Ishikawa (cell line): ENCODE measurements at regions not wholly inside any gene's neighbourhood (a gene's known extent, or its start where the extent isn't known, plus 50 kb on each side); places are given as distances from the start of the nearest gene placed in this dataset.

Experiments used
- CEBPB ChIP-seq: IDR thresholded peaks from 2 replicates; pipeline ENCODE4 v1.6.1; 2012
- EGR1 ChIP-seq: IDR thresholded peaks from 2 replicates; pipeline ENCODE4 v1.6.1; 2012
- EP300 ChIP-seq: IDR thresholded peaks from 2 replicates; pipeline ENCODE4 v1.6.1; 2012; ENCODE audit warnings: borderline replicate concordance
- FOXM1 ChIP-seq: IDR thresholded peaks from 2 replicates; pipeline ENCODE4 v1.6.1; 2012; ENCODE audit warnings: low read depth, borderline replicate concordance
- RAD21 ChIP-seq: IDR thresholded peaks from 2 replicates; pipeline ENCODE4 v1.6.1; 2012; ENCODE audit warnings: low read depth
- TAF1 ChIP-seq: IDR thresholded peaks from 2 replicates; pipeline ENCODE4 v1.6.1; 2012; ENCODE audit warnings: low read depth, mild to moderate bottlenecking
- TCF12 ChIP-seq: IDR thresholded peaks from 2 replicates; pipeline ENCODE4 v1.6.1; 2012; ENCODE audit warnings: low read depth
- TEAD4 ChIP-seq: IDR thresholded peaks from 2 replicates; pipeline ENCODE4 v1.6.1; 2012
- YY1 ChIP-seq: IDR thresholded peaks from 2 replicates; pipeline ENCODE4 v1.6.1; 2012; ENCODE audit warnings: low read depth
- ZBTB7A ChIP-seq: IDR thresholded peaks from 2 replicates; pipeline ENCODE4 v1.6.1; 2012; ENCODE audit warnings: low read depth
- TF ChIP-seq, protein P1 (sequence below): IDR thresholded peaks from 2 replicates; pipeline ENCODE4 v1.6.1; 2012
- TF ChIP-seq, protein P2 (sequence below): IDR thresholded peaks from 2 replicates; pipeline ENCODE4 v1.6.1; 2012; ENCODE audit warnings: low read depth, mild to moderate bottlenecking
- TF ChIP-seq, protein P3 (sequence below): IDR thresholded peaks from 2 replicates; pipeline ENCODE4 v1.6.1; 2012

DNA sequence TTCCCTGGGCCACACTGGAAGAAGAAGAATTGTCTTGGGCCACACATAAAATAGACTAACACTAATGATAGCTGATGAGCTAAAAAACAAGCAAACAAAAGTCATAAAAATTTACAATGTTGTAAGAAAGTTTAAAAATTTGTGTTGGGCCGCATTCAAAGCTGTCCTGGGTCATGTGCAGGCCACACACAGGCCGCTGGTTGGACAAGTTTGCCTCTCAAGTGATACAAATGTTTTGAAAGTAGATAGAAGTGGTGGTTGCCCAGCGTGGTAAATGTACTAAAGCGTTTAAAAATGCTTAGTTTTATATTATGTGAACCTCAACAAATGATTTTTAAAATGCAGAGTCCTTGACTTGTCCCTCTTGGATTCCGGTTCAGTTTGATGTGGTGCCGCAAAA is 94.9 kb upstream of the TBCA start:
- TF ChIP-seq ZBTB7A: no peak
- no peak for TF ChIP-seq RAD21
- no peak for TF ChIP-seq CEBPB
- TF ChIP-seq, protein P1, sequence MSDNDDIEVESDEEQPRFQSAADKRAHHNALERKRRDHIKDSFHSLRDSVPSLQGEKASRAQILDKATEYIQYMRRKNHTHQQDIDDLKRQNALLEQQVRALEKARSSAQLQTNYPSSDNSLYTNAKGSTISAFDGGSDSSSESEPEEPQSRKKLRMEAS: no peak
- TF ChIP-seq, protein P2, sequence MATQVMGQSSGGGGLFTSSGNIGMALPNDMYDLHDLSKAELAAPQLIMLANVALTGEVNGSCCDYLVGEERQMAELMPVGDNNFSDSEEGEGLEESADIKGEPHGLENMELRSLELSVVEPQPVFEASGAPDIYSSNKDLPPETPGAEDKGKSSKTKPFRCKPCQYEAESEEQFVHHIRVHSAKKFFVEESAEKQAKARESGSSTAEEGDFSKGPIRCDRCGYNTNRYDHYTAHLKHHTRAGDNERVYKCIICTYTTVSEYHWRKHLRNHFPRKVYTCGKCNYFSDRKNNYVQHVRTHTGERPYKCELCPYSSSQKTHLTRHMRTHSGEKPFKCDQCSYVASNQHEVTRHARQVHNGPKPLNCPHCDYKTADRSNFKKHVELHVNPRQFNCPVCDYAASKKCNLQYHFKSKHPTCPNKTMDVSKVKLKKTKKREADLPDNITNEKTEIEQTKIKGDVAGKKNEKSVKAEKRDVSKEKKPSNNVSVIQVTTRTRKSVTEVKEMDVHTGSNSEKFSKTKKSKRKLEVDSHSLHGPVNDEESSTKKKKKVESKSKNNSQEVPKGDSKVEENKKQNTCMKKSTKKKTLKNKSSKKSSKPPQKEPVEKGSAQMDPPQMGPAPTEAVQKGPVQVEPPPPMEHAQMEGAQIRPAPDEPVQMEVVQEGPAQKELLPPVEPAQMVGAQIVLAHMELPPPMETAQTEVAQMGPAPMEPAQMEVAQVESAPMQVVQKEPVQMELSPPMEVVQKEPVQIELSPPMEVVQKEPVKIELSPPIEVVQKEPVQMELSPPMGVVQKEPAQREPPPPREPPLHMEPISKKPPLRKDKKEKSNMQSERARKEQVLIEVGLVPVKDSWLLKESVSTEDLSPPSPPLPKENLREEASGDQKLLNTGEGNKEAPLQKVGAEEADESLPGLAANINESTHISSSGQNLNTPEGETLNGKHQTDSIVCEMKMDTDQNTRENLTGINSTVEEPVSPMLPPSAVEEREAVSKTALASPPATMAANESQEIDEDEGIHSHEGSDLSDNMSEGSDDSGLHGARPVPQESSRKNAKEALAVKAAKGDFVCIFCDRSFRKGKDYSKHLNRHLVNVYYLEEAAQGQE: no peak
- no peak for TF ChIP-seq FOXM1
- no peak for TF ChIP-seq TAF1
- TF ChIP-seq YY1: no peak
- no peak for TF ChIP-seq TCF12
- no peak for TF ChIP-seq EP300
- no peak for TF ChIP-seq TEAD4
- TF ChIP-seq, protein P3, sequence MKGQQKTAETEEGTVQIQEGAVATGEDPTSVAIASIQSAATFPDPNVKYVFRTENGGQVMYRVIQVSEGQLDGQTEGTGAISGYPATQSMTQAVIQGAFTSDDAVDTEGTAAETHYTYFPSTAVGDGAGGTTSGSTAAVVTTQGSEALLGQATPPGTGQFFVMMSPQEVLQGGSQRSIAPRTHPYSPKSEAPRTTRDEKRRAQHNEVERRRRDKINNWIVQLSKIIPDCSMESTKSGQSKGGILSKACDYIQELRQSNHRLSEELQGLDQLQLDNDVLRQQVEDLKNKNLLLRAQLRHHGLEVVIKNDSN: no peak
- TF ChIP-seq EGR1: no peak
